ENCODE measurements at regions not wholly inside any gene's neighbourhood (a gene's known extent, or its start where the extent isn't known, plus 50 kb on each side); places are given as distances from the start of the nearest gene placed in this dataset.

DNA sequence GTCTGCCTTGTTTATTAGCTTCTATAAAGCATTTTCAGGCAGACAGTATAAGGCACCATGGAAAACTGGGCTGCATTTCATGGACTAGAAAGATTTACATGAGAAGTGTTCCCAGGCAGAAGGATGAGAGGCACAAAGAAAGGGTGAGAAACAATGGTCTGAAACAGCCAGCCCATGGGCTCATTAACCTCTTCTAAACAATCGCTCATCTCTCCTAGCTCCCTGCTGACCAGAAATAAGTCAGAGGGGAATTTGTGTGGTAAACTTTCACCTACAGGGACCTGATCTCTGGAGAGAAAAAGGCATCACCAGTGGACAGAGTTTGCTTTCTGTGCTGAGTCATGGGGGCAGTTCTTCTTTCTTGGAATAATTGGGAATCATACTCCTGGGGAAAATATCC, 51.8 kb upstream of the KIRREL3 start:
- Histone ChIP-seq H3K9me2 (ENCODE audit: insufficient read depth, low read length) (no peaks in the 10 kb centered on the region), H4K20me1 (ENCODE audit: insufficient read depth) (no peaks in the 10 kb centered on the region), H3K27me3 (ENCODE audit: insufficient read depth, low read depth, low read length) (no peaks in the 10 kb centered on the region), H3K4me2 (ENCODE audit: low read length) (no peak overlapping the region), H3K79me2 (replicated peaks; ENCODE audit: insufficient read depth, low read length) (no peaks in the 10 kb centered on the region), H3K9ac (ENCODE audit: low read length) (no peak overlapping the region), H3K9me3 (ENCODE audit: low read length) (no peaks in the 10 kb centered on the region), H3K36me3 (ENCODE audit: insufficient read depth, low read length) (no peaks in the 10 kb centered on the region), H3K4me3 (ENCODE audit: low read length) (no peak overlapping the region), H3K27ac (ENCODE audit: low read length) (no peak overlapping the region), H2AFZ (ENCODE audit: low read depth, low read length) (no peak overlapping the region), H3F3A (ENCODE audit: insufficient read depth, low read length, poor library complexity, severe bottlenecking) (no peaks in the 10 kb centered on the region)
- no peak for TF ChIP-seq RAD21 (conservative IDR thresholded peaks at IDR 0.05)
- TF ChIP-seq EZH2 (IDR thresholded peaks at IDR 0.05; ENCODE audit: borderline replicate concordance, insufficient read depth, low read length, poor library complexity, severe bottlenecking), result no peak
- no peak for TF ChIP-seq POLR2AphosphoS5 (IDR thresholded peaks at IDR 0.05)
- TF ChIP-seq EP300 (conservative IDR thresholded peaks at IDR 0.05; ENCODE audit: poor library complexity, severe bottlenecking), result no peak
- TF ChIP-seq, protein P1, sequence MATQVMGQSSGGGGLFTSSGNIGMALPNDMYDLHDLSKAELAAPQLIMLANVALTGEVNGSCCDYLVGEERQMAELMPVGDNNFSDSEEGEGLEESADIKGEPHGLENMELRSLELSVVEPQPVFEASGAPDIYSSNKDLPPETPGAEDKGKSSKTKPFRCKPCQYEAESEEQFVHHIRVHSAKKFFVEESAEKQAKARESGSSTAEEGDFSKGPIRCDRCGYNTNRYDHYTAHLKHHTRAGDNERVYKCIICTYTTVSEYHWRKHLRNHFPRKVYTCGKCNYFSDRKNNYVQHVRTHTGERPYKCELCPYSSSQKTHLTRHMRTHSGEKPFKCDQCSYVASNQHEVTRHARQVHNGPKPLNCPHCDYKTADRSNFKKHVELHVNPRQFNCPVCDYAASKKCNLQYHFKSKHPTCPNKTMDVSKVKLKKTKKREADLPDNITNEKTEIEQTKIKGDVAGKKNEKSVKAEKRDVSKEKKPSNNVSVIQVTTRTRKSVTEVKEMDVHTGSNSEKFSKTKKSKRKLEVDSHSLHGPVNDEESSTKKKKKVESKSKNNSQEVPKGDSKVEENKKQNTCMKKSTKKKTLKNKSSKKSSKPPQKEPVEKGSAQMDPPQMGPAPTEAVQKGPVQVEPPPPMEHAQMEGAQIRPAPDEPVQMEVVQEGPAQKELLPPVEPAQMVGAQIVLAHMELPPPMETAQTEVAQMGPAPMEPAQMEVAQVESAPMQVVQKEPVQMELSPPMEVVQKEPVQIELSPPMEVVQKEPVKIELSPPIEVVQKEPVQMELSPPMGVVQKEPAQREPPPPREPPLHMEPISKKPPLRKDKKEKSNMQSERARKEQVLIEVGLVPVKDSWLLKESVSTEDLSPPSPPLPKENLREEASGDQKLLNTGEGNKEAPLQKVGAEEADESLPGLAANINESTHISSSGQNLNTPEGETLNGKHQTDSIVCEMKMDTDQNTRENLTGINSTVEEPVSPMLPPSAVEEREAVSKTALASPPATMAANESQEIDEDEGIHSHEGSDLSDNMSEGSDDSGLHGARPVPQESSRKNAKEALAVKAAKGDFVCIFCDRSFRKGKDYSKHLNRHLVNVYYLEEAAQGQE (IDR thresholded peaks at IDR 0.05; ENCODE audit: borderline replicate concordance), result no peak
- no peak for TF ChIP-seq MXI1 (conservative IDR thresholded peaks at IDR 0.05; ENCODE audit: poor library complexity, severe bottlenecking)

Small RNAs in the stretch of these regions (small RNA-seq; reads per million reads assigned to genes)
- 0 reads per million in 3 experiments for gene RN7SKP279
